GM23338 (cell line): ENCODE measurements at regions not wholly inside any gene's neighbourhood (a gene's known extent, or its start where the extent isn't known, plus 50 kb on each side); places are given as distances from the start of the nearest gene placed in this dataset.

ENCODE experiments used
- EZH2 ChIP-seq: fragments of 200-600 bp; sonication (generic); IDR thresholded peaks from one replicate; pipeline ENCODE4 v1.8.0; 2017; ENCODE audit warnings: antibody characterized with exemption, mild to moderate bottlenecking, low read depth; ENCODE audit not compliant: unreplicated experiment
- POLR2AphosphoS5 ChIP-seq: IDR thresholded peaks from 2 replicates; pipeline ENCODE4 v1.6.1; 2016; ENCODE audit warnings: antibody characterized with exemption, low read depth
- TF ChIP-seq, protein P1 (sequence below), 2 experiments: fragments of 200-600 bp in 1 of 2; sonication (generic) in 1 of 2; conservative IDR thresholded peaks; 2 replicates each; pipeline versions ENCODE4 v1.5.1 to v1.6.1; 2016 to 2017; ENCODE audit warnings: antibody characterized with exemption in 2 of 2, low read depth in 2 of 2, mild to moderate bottlenecking in 2 of 2, moderate library complexity in 1 of 2

DNA sequence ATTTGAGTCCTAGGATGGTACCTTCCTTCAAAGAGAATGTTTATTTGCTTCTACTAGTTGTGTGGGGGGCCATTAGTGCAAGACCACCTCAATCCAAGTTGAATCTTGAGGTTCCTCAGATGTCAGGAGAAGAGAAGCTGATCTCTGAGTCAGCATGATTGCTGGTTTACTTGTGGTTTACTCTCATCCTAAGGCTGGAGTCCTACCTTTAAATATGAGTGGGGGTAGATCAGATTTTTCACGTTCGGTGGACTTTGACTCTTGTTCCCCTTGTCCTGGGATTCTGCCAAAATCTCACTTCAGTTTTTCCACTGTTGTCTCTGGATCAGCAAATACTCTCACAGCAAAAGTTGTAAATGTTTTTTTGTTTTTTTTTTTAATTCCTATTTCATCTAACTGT, 84.6 kb upstream of the F13A1 start:
- TF ChIP-seq, protein P1, sequence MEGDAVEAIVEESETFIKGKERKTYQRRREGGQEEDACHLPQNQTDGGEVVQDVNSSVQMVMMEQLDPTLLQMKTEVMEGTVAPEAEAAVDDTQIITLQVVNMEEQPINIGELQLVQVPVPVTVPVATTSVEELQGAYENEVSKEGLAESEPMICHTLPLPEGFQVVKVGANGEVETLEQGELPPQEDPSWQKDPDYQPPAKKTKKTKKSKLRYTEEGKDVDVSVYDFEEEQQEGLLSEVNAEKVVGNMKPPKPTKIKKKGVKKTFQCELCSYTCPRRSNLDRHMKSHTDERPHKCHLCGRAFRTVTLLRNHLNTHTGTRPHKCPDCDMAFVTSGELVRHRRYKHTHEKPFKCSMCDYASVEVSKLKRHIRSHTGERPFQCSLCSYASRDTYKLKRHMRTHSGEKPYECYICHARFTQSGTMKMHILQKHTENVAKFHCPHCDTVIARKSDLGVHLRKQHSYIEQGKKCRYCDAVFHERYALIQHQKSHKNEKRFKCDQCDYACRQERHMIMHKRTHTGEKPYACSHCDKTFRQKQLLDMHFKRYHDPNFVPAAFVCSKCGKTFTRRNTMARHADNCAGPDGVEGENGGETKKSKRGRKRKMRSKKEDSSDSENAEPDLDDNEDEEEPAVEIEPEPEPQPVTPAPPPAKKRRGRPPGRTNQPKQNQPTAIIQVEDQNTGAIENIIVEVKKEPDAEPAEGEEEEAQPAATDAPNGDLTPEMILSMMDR (conservative IDR thresholded peaks at IDR 0.05; ENCODE audit: low read depth in 2 of 2): no peak
- TF ChIP-seq POLR2AphosphoS5 (no peak), EZH2 (no peak)
